PC-9 (cell line): ENCODE measurements at regions not wholly inside any gene's neighbourhood (a gene's known extent, or its start where the extent isn't known, plus 50 kb on each side); places are given as distances from the start of the nearest gene placed in this dataset.
"Not testable (repeated sequence)": the region's sequence is repeated elsewhere in the genome, so short reads cannot be mapped to it uniquely, and the experiment has no call there.

ENCODE experiments used
- BruUV-seq: library from RNA; stranded (reverse); fragments of 400-500 nt; replicated peaks from 2 replicates; lab custom pipeline; 2021; lab: Mats Ljungman, UMichigan
- CTCF ChIA-PET: fragments of 300-600 bp; sonication (Branson Sonifier 250); formaldehyde crosslinking; loops from one replicate; lab custom pipeline; 2022; ENCODE audit warnings: antibody characterized with exemption; lab: Charles Lee
- POLR2A ChIA-PET: fragments of 300-600 bp; sonication (Branson Sonifier 250); formaldehyde crosslinking; loops from one replicate; lab custom pipeline; 2022; ENCODE audit warnings: antibody characterized with exemption; ENCODE audit not compliant: unreplicated experiment; lab: Charles Lee
- DNase-seq, 2 experiments: peaks; one replicate each; pipeline versions ENCODE4 v3.0.0 to v3.0.0-alpha.2; 2015 to 2022; ENCODE audit warnings: mixed read lengths in 1 of 2
- H2AFZ ChIP-seq: fragments of 200-600 bp; sonication (generic); 2 replicates; pipeline ENCODE4 v1.8.1; 2017; ENCODE audit warnings: antibody characterized with exemption
- H3F3A ChIP-seq: fragments of 200-600 bp; sonication (generic); 2 replicates; pipeline ENCODE4 v1.8.1; 2017; ENCODE audit warnings: antibody characterized with exemption, mild to moderate bottlenecking, low read depth; ENCODE audit not compliant: insufficient read depth
- H3K27ac ChIP-seq: fragments of 200-600 bp; sonication (generic); 2 replicates; pipeline ENCODE4 v1.6.1; 2016; ENCODE audit warnings: mixed run types
- H3K27me3 ChIP-seq: fragments of 200-600 bp; sonication (generic); 2 replicates; pipeline ENCODE4 v1.6.1; 2016; ENCODE audit warnings: low read depth, mixed run types; ENCODE audit not compliant: insufficient read depth
- H3K36me3 ChIP-seq: fragments of 200-600 bp; sonication (generic); 2 replicates; pipeline ENCODE4 v1.6.1; 2016; ENCODE audit warnings: low read depth, mixed run types
- H3K4me1 ChIP-seq: fragments of 200-600 bp; sonication (generic); replicated peaks from 2 replicates; pipeline ENCODE4 v1.6.1; 2016; ENCODE audit warnings: mixed run types; ENCODE audit not compliant: insufficient read depth
- H3K4me2 ChIP-seq: fragments of 200-600 bp; sonication (generic); 2 replicates; pipeline ENCODE4 v1.6.1; 2017; ENCODE audit warnings: mixed run types
- H3K4me3 ChIP-seq: fragments of 200-600 bp; sonication (generic); 2 replicates; pipeline ENCODE4 v1.6.1; 2016; ENCODE audit warnings: mixed run types
- H3K79me2 ChIP-seq: fragments of 200-600 bp; sonication (generic); 2 replicates; pipeline ENCODE4 v1.6.1; 2017; ENCODE audit warnings: low read depth, mixed run types
- H3K9me2 ChIP-seq: fragments of 200-600 bp; sonication (generic); 2 replicates; pipeline ENCODE4 v1.8.1; 2017; ENCODE audit warnings: mild to moderate bottlenecking; ENCODE audit not compliant: insufficient read depth
- H3K9me3 ChIP-seq: fragments of 200-600 bp; sonication (generic); 2 replicates; pipeline ENCODE4 v1.8.1; 2016; ENCODE audit warnings: low read depth; ENCODE audit not compliant: insufficient read depth
- H4K20me1 ChIP-seq: fragments of 200-600 bp; sonication (generic); 2 replicates; pipeline ENCODE4 v1.8.1; 2017; ENCODE audit not compliant: insufficient read depth
- EZH2 ChIP-seq: fragments of 200-600 bp; sonication (generic); IDR thresholded peaks from 2 replicates; pipeline ENCODE4 v1.8.0; 2017; ENCODE audit warnings: antibody characterized with exemption, low read depth
- intact Hi-C: fragments of 100-400 bp; cut with micrococcal nuclease; formaldehyde crosslinking; loops from one replicate; pipeline ENCODE4 v1.10.0; 2022; ENCODE audit not compliant: unreplicated experiment
- TF ChIP-seq, protein P1 (sequence below): fragments of 200-600 bp; sonication (generic); conservative IDR thresholded peaks from 2 replicates; pipeline ENCODE4 v1.6.1; 2017; ENCODE audit warnings: mixed run types, antibody characterized with exemption, mild to moderate bottlenecking, moderate library complexity

GRCh38 chr2:66185497-66186054, 249.3 kb upstream of the MEIS1 start:
- H3K79me2 ChIP-seq: no peaks in the 10 kb centered on the region
- DNase-seq: no peak
- H3K4me2 ChIP-seq: no peak overlapping the region

GRCh38 chr2:66177128-66177796, 257.7 kb upstream of the MEIS1 start:
- H3K36me3 ChIP-seq, H3K27ac ChIP-seq, H3K9me3 ChIP-seq, H3F3A ChIP-seq, H3K79me2 ChIP-seq, POLR2A ChIA-PET, H3K4me3 ChIP-seq, DNase-seq, H3K4me1 ChIP-seq, H4K20me1 ChIP-seq, intact Hi-C loops, H2AFZ ChIP-seq, H3K27me3 ChIP-seq, CTCF ChIA-PET, H3K4me2 ChIP-seq, BruUV-seq, H3K9me2 ChIP-seq: not testable (repeated sequence)

More at GRCh38 chr2:66185497-66186054, 249.3 kb upstream of the MEIS1 start:
- H3K4me3 ChIP-seq: no peak overlapping the region
- no TSS peak for BruUV-seq
- no peaks in the 10 kb centered on the region for H3K9me2 ChIP-seq
- no peak overlapping the region for H3K27ac ChIP-seq
- no peaks in the 10 kb centered on the region for H3K9me3 ChIP-seq
- intact Hi-C loops: no loop called here
- CTCF ChIA-PET: no interaction called here
- POLR2A ChIA-PET: no interaction called here
- no peaks in the 10 kb centered on the region for H4K20me1 ChIP-seq
- TF ChIP-seq, protein P1, sequence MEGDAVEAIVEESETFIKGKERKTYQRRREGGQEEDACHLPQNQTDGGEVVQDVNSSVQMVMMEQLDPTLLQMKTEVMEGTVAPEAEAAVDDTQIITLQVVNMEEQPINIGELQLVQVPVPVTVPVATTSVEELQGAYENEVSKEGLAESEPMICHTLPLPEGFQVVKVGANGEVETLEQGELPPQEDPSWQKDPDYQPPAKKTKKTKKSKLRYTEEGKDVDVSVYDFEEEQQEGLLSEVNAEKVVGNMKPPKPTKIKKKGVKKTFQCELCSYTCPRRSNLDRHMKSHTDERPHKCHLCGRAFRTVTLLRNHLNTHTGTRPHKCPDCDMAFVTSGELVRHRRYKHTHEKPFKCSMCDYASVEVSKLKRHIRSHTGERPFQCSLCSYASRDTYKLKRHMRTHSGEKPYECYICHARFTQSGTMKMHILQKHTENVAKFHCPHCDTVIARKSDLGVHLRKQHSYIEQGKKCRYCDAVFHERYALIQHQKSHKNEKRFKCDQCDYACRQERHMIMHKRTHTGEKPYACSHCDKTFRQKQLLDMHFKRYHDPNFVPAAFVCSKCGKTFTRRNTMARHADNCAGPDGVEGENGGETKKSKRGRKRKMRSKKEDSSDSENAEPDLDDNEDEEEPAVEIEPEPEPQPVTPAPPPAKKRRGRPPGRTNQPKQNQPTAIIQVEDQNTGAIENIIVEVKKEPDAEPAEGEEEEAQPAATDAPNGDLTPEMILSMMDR: no peak
- no peak for TF ChIP-seq EZH2
- no peaks in the 10 kb centered on the region for H3K4me1 ChIP-seq
- no peak overlapping the region for H2AFZ ChIP-seq
- no peaks in the 10 kb centered on the region for H3K27me3 ChIP-seq
- H3K36me3 ChIP-seq: no peaks in the 10 kb centered on the region
- H3F3A ChIP-seq: no peaks in the 10 kb centered on the region

- no TSS peak for BruUV-seq
- Histone ChIP-seq H3K27me3 (no peaks in the 10 kb centered on the region), H3F3A (no peaks in the 10 kb centered on the region), H2AFZ (no peak overlapping the region), H4K20me1 (no peaks in the 10 kb centered on the region), H3K36me3 (no peaks in the 10 kb centered on the region), H3K4me2 (no peak overlapping the region), H3K4me3 (no peak overlapping the region), H3K9me3 (no peaks in the 10 kb centered on the region), H3K4me1 (no peaks in the 10 kb centered on the region), H3K79me2 (no peaks in the 10 kb centered on the region), H3K27ac (no peak overlapping the region), H3K9me2 (no peaks in the 10 kb centered on the region)
- TF ChIP-seq EZH2: no peak
- TF ChIP-seq, protein P1: no peak
- DNase-seq: no peak
- ChIA-PET CTCF (no interaction called here), POLR2A (no interaction called here)
- intact Hi-C loops: no loop called here
These were observed 260.4 kb upstream of the MEIS1 start for GRCh38 chr2:66174491-66174890.
